ENCODE measurements at regions not wholly inside any gene's neighbourhood (a gene's known extent, or its start where the extent isn't known, plus 50 kb on each side); places are given as distances from the start of the nearest gene placed in this dataset.

- TF ChIP-seq CTCF (IDR thresholded peaks at IDR 0.05; ENCODE audit: low read length) (no peak), EZH2 (optimal IDR thresholded peaks at IDR 0.05; ENCODE audit: low read depth, low read length) (no peak), EZH2phosphoT487 (IDR thresholded peaks at IDR 0.05; ENCODE audit: low read length) (no peak)
These were observed 153.8 kb upstream of the HABP2 start for GRCh38 chr10:113399065-113399464.

Data from MM.1S (cell line).